Stimulated activated effector memory CD8-positive, alpha-beta T cell treated with anti-CD3 and anti-CD28 coated beads, Interleukin-12 subunit alpha, Interleukin-12 subunit beta, amount 100 ng/mL, for 72 hours (primary cell): ENCODE measurements at regions not wholly inside any gene's neighbourhood (a gene's known extent, or its start where the extent isn't known, plus 50 kb on each side); places are given as distances from the start of the nearest gene placed in this dataset.
A peak's percentile ranks its signal among the peaks of the same experiment; 100 is the strongest.

Experiments
- ATAC-seq: fragments of 150-1000 bp; cut with Tn5 transposase; 2 replicates; pipeline ENCODE4 v1.10.0; 2021
- DNase-seq, 2 donors: peaks; one replicate each; pipeline ENCODE4 v3.0.0; 2021 to 2022; ENCODE audit warnings: low spot score in 2 of 2
- H3K27ac Mint-ChIP-seq: one replicate; pipeline ENCODE4 v1.8.0; 2022; ENCODE audit warnings: mild to moderate bottlenecking, mixed read lengths
- H3K36me3 Mint-ChIP-seq: one replicate; pipeline ENCODE4 v1.8.0; 2022; ENCODE audit warnings: mild to moderate bottlenecking, mixed read lengths
- H3K4me1 Mint-ChIP-seq: one replicate; pipeline ENCODE4 v1.8.0; 2022; ENCODE audit warnings: mixed read lengths
- H3K4me3 Mint-ChIP-seq: one replicate; pipeline ENCODE4 v1.8.0; 2022; ENCODE audit warnings: mild to moderate bottlenecking, mixed read lengths
- H3K9me3 Mint-ChIP-seq: one replicate; pipeline ENCODE4 v1.8.0; 2022; ENCODE audit warnings: mixed read lengths

- Mint-ChIP-seq H3K36me3 (peaks cover 11% of the 10 kb centered on the region), H3K4me1 (peaks cover 5% of the 10 kb centered on the region), H3K9me3 (no peaks in the 10 kb centered on the region), H3K4me3 (no peak overlapping the region), H3K27ac (peak overlapping the region; percentile 24)
- ATAC-seq = no peak
- no peak for DNase-seq
These were observed 88.5 kb upstream of the HPCAL1 start for GRCh38 chr2:10214179-10214578.

- Mint-ChIP-seq H3K36me3 (peaks cover 11% of the 10 kb centered on the region), H3K27ac (no peak overlapping the region), H3K4me3 (no peak overlapping the region), H3K9me3 (no peaks in the 10 kb centered on the region), H3K4me1 (peaks cover 5% of the 10 kb centered on the region)
- ATAC-seq (no peak), DNase-seq (no peak)
These were observed 87.2 kb upstream of the HPCAL1 start for GRCh38 chr2:10215393-10215935.

DNA sequence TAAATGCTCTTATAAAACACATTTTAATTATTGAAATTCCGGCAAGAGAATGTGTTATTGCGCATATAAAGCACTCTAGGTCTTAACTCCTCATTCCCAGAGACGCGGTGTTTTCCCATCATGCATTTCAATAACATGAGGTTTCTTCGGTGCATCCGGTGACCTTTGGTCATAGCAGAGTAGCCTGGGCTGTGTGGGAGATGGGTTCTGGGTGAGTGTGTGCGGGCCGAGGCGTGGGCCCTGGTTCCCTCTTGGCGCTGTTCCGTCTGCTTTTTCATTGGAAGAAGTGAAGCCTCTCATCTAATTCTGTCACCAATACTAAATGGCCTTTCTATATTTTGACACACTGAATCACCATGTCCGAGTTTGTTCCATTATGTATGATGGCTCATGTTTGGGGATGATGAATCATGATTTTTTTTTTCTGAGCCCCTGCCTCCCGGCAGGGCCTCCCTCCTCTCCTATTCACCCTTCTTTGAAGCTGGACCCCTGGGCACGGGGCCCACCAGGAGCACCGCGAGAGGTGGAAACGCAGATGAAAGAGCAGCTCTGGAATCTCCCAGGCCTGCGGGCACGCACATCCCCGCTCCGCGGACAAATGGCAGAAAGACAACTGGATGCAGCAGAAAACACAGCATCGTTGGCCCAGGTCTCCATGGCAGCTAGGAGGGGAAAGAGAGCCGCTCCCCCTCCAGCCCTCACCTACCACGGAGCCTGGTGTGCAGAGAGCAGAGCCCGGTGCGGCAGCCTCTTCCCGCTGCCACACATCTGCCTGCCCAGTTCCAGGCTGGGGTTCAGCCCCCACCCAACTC lies 85.8 kb upstream of the HPCAL1 start:
- no peak overlapping the region for H3K27ac Mint-ChIP-seq

DNA sequence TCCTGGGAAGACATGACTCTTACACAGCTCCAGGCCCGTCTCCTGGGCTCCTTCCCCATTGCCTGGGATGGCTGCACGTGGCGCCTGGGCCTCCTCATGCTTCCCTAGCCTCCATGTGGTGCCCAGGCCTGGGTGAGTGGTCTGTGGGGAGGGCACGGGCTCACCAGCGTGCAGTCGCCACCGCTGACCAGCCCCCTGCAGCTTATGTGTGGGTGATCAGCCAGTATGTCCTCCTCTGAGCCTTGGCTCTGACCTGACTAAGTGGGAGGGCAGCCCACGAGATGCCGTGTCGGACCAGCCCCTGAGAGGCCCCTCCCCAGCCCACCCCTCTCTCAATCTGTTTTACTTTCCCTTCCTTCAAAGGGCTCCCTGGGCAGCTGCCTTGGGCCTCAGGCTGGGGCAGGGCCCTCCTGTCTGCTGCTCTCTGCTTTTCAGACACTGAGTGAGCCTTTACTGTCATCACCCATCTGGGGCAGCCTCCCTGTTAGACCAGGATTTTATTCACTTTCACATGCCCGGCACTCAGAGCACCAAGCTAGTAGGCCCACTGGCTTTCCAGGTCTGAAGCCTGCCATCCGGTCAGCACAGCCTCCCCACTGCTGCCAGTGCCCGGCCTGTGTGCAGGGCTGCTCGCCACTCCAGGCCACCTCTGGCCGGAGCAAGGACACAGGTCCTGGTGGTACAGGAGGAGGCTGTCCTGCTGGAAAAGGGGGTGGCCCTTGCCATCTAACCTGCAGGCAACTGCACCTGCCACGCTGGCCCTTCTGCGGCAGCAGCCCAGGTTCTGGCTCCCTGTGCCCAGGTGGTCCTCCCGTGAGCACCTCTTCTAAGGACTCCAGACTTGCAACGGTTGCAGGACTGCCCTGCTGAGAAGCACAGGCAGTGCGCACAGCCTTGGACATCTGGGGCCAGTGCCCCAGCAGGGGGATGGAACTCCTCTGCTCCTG lies 84.9 kb upstream of the HPCAL1 start:
- H3K36me3 Mint-ChIP-seq = peaks cover 9% of the 10 kb centered on the region
- DNase-seq = no peak
- H3K4me1 Mint-ChIP-seq = peaks cover 5% of the 10 kb centered on the region
- no peak overlapping the region for H3K27ac Mint-ChIP-seq
- H3K9me3 Mint-ChIP-seq = no peaks in the 10 kb centered on the region
- peak; percentile 17 for ATAC-seq
- H3K4me3 Mint-ChIP-seq = no peak overlapping the region

More for the DNA sequence above, 85.8 kb upstream of the HPCAL1 start:
- ATAC-seq = no peak
- DNase-seq = no peak
- Mint-ChIP-seq H3K9me3 (no peaks in the 10 kb centered on the region), H3K4me1 (peaks cover 5% of the 10 kb centered on the region), H3K4me3 (no peak overlapping the region), H3K36me3 (peaks cover 11% of the 10 kb centered on the region)

- H3K27ac Mint-ChIP-seq = no peak overlapping the region
- no peaks in the 10 kb centered on the region for H3K9me3 Mint-ChIP-seq
- no peaks in the 10 kb centered on the region for H3K36me3 Mint-ChIP-seq
- no peaks in the 10 kb centered on the region for H3K4me1 Mint-ChIP-seq
- ATAC-seq (no peak), DNase-seq (no peak)
- no peak overlapping the region for H3K4me3 Mint-ChIP-seq
These were observed 82.4 kb upstream of the HPCAL1 start for GRCh38 chr2:10220045-10220901.

DNA sequence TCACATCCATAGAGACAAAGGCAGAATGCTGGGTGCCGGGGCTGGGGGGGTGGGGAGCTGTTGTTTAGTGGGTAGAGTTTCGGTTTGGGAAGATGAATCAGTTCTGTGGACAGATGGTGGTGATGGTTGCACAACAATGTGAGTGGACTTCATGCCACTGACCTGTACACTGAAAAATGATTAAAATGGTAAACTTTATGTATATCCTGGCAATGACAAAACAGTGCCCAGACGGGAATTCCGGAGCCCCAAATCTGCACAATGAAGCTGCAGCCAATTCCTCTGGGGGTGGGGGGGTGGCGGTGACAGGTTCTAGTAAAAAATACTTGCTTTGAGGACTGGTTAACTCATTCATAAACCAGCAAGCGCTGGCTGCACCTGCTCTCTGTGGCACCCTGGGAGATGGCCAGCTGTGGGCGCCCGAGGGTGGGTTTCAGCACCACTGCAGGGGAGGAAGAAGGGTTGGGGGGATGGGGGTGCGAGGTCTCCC lies 81.8 kb upstream of the HPCAL1 start:
- Mint-ChIP-seq H3K4me1 (no peaks in the 10 kb centered on the region), H3K9me3 (no peaks in the 10 kb centered on the region), H3K4me3 (no peak overlapping the region), H3K27ac (no peak overlapping the region), H3K36me3 (no peaks in the 10 kb centered on the region)
- ATAC-seq (no peak), DNase-seq (no peak)

GRCh38 chr2:10221443-10221842 lies 81.3 kb upstream of the HPCAL1 start:
- H3K9me3 Mint-ChIP-seq = no peaks in the 10 kb centered on the region
- DNase-seq = no peak
- H3K27ac Mint-ChIP-seq = no peak overlapping the region
- H3K4me1 Mint-ChIP-seq = no peaks in the 10 kb centered on the region
- H3K4me3 Mint-ChIP-seq = no peak overlapping the region
- ATAC-seq = no peak
- no peaks in the 10 kb centered on the region for H3K36me3 Mint-ChIP-seq

GRCh38 chr2:10221976-10222870 lies 80.5 kb upstream of the HPCAL1 start:
- Mint-ChIP-seq H3K9me3 (no peaks in the 10 kb centered on the region), H3K27ac (no peak overlapping the region), H3K4me1 (no peaks in the 10 kb centered on the region), H3K4me3 (no peak overlapping the region), H3K36me3 (no peaks in the 10 kb centered on the region)
- DNase-seq (no peak), ATAC-seq (no peak)

- Mint-ChIP-seq H3K27ac (no peak overlapping the region), H3K4me1 (no peaks in the 10 kb centered on the region)
- no peak for ATAC-seq
These were observed 79.2 kb upstream of the HPCAL1 start for GRCh38 chr2:10223471-10223870.

GRCh38 chr2:10223932-10224720 lies 78.6 kb upstream of the HPCAL1 start:
- Mint-ChIP-seq H3K4me1 (no peaks in the 10 kb centered on the region), H3K27ac (no peak overlapping the region), H3K9me3 (no peaks in the 10 kb centered on the region), H3K4me3 (no peak overlapping the region), H3K36me3 (no peaks in the 10 kb centered on the region)
- ATAC-seq (no peak), DNase-seq (no peak)

More at GRCh38 chr2:10223471-10223870, 79.2 kb upstream of the HPCAL1 start:
- H3K36me3 Mint-ChIP-seq = no peaks in the 10 kb centered on the region
- DNase-seq = no peak
- no peak overlapping the region for H3K4me3 Mint-ChIP-seq
- no peaks in the 10 kb centered on the region for H3K9me3 Mint-ChIP-seq

DNA sequence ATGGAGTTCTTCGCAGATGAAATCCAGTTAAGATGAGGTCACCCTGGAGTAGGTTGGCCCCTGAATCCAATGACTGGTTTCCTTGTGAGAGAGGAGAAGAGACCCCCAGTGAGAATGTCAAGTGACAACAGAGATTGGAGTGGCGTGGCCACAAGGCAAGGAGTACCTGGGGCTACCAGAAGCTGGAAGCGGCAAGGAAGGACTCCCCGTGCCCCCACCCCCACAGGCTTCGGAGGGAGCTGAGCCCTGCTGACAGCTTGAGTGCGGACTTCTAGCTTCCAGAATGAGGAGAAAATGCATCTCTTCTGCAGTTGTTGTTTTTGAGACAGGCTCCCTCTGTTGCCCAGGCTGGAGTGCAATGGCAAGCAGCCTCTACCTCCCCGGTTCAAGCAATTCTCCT lies 78.0 kb upstream of the HPCAL1 start:
- no peaks in the 10 kb centered on the region for H3K36me3 Mint-ChIP-seq
- no peak overlapping the region for H3K27ac Mint-ChIP-seq
- no peak overlapping the region for H3K4me3 Mint-ChIP-seq
- DNase-seq (no peak), ATAC-seq (no peak)
- no peaks in the 10 kb centered on the region for H3K9me3 Mint-ChIP-seq
- H3K4me1 Mint-ChIP-seq = no peaks in the 10 kb centered on the region

DNA sequence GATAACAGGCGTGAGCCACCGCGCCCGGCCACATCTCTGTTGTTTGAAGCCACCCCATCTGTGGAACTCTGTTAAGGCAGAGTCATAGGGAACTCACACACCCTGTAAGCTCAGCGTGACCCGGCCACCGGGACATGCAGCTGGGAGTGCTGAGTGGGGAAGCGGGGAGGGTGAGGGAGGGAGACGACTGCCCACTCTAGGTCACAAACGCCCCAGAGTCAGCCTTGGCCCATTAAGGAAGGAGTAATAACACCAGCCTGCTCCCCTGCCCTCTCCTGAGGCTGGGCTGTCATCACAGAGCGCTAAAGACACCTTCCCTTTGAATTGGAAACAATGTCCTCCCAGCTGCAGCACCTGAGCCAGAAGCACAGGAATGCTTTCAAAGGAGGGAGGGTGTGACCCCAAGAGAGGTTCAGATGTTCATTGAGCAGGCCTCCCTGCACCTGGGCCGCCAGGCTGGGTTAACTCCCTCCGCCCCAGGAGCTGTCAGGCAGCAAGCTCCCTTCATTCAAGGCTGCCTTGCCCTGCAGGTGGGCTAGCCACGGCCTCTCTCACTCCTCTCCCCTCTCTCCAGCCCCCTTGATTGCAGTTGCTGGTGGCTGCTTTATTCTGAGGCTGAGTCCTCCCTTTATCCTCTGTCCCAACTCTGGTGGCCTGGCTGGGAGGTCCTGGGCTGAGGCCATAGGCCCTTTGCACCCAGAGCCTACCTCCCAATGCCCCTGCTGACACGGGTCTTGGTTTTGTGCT lies 77.2 kb upstream of the HPCAL1 start:
- no peak overlapping the region for H3K4me3 Mint-ChIP-seq

More for the DNA sequence above, 77.2 kb upstream of the HPCAL1 start:
- peak; percentile 25 for ATAC-seq
- no peak for DNase-seq
- no peaks in the 10 kb centered on the region for H3K9me3 Mint-ChIP-seq
- no peak overlapping the region for H3K27ac Mint-ChIP-seq
- no peaks in the 10 kb centered on the region for H3K36me3 Mint-ChIP-seq
- no peaks in the 10 kb centered on the region for H3K4me1 Mint-ChIP-seq
